ENCODE measurements at regions not wholly inside any gene's neighbourhood (a gene's known extent, or its start where the extent isn't known, plus 50 kb on each side); places are given as distances from the start of the nearest gene placed in this dataset.
"Not testable (repeated sequence)": the region's sequence is repeated elsewhere in the genome, so short reads cannot be mapped to it uniquely, and the experiment has no call there.

DNA sequence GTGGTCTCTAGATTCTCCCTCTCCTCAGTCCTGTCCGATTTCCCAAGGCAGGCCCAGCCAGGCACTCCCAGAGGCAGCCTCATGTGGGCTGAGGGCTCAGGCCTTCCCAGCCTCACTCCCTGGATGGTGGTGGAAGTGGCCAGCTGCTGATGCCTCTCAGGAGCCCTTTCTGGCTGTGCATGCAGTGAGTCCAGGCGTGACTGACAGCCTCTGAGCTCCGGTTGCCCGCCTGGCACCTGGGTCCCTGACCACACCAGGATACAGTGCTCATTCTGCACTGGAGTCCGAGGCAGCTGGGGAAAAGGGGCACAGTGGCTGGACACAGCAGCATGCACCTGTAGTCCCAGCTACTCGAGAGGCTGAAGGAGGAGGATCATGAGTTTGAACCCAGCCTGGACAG lies 132.6 kb downstream of the CUL2 start:
- no peak for DNase-seq (ENCODE audit: low spot score)
- intact Hi-C loops (cut with DNase I): loop anchor here (10.0 kb wide), 1 partner anchor 233 kb away; no protein-coding TSS in a partner anchor

DNA sequence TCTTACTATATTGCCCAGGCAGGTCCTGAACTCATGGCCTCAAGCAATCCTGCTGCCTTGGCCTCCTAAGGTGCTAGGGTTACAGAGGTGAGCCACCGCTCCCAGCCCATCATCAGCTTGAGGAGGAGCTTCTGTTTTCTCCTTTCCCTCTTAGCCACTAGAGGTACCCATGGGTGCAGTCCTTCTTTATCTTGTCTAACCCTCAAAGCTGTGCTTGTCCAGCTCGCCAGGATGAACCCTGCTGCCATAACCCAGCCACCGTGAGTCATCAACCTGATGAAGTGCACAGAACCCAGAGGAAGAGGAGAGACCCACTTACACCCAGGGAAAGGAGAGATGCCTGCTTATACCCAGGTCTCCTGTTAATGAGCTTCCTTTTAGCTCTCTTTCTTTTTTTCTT lies 133.4 kb downstream of the CUL2 start:
- DNase-seq (ENCODE audit: low spot score): no peak
- intact Hi-C loops (cut with DNase I): loop anchor here (10.0 kb wide), 1 partner anchor 232 kb away; no protein-coding TSS in a partner anchor

GRCh38 chr10:34955391-34955790 lies 134.8 kb downstream of the CUL2 start:
- intact Hi-C loops (cut with DNase I): loop anchor here (10.0 kb wide), 1 partner anchor 231 kb away; no protein-coding TSS in a partner anchor
- no peak for DNase-seq (ENCODE audit: low spot score)

GRCh38 chr10:34954142-34954541 lies 136.0 kb downstream of the CUL2 start:
- DNase-seq (ENCODE audit: low spot score): no peak
- intact Hi-C loops (cut with DNase I): loop anchor here (10.0 kb wide), 1 partner anchor 229 kb away; no protein-coding TSS in a partner anchor

- not testable (repeated sequence) for DNase-seq (ENCODE audit: low spot score)
- intact Hi-C loops (cut with DNase I): loop anchor here (10.0 kb wide), 1 partner anchor 227 kb away; no protein-coding TSS in a partner anchor
Measured at GRCh38 chr10:34951263-34951887, 136.3 kb upstream of the PARD3 start.

DNA sequence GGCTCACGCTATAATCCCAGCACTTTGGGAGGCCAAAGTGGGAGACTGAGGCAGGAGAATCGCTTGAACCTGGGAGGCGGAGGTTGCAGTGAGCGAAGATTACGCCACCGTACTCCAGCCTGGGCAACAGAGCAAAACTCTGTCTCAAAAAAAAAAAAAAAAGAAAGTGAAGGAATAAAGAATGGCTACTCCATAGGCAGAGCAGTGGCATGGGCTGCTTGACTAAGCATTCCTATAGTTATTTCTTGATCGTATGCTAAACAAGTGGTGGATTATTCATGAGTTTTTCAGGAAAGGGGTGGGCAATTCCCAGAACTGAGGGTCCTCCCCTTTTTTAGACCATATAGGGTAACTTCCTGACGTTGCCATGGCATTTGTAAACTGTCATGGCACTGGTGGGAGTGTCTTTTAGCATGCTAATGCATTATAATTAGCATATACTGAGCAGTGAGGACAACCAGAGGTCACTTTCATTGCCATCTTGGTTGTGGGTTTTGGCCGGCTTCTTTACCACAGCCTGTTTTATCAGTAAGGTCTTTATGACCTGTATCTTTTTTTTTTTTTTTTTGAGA lies 130.9 kb upstream of the PARD3 start:
- DNase-seq (ENCODE audit: low spot score); intact Hi-C loops (cut with DNase I): not testable (repeated sequence)

GRCh38 chr10:34941471-34942357 lies 126.6 kb upstream of the PARD3 start:
- peak; percentile 29 for DNase-seq (ENCODE audit: low spot score)
- intact Hi-C loops (cut with DNase I): no loop called here

DNA sequence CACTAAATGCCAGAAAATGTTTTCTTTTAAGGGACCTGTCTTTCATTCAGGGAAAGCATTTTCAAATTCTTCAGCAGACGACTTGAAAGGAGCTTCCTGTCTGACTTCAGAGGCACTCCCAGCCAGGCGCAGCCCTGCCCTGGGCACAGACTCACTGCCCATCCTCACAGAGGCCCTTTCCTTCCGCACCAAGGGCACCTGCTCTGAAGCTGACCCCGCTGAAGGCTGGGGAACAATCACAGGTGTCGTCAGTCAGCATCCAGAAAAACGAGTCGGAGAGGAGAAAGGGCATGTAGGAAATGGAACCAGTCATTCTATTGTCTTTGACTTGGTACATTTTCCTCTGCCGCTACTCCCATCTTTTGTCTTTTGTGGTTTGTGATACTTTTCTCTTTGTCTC lies 125.3 kb upstream of the PARD3 start:
- intact Hi-C loops (cut with DNase I): no loop called here
- DNase-seq (ENCODE audit: low spot score): peak; percentile 53

GRCh38 chr10:34938399-34938670 lies 123.2 kb upstream of the PARD3 start:
- no peak for DNase-seq (ENCODE audit: low spot score)
- intact Hi-C loops (cut with DNase I): no loop called here

- peak; percentile 27 for DNase-seq (ENCODE audit: low spot score)
- intact Hi-C loops (cut with DNase I): not testable (repeated sequence)
Measured at GRCh38 chr10:34937643-34938398, 122.7 kb upstream of the PARD3 start.

GRCh38 chr10:34936061-34936460 lies 121.0 kb upstream of the PARD3 start:
- peak; percentile 50 for DNase-seq (ENCODE audit: low spot score)
- intact Hi-C loops (cut with DNase I): no loop called here

GRCh38 chr10:34933676-34934075 lies 118.6 kb upstream of the PARD3 start:
- intact Hi-C loops (cut with DNase I): no loop called here
- DNase-seq (ENCODE audit: low spot score): peak; percentile 71

GRCh38 chr10:34932235-34932634 lies 117.1 kb upstream of the PARD3 start:
- intact Hi-C loops (cut with DNase I): no loop called here
- DNase-seq (ENCODE audit: low spot score): peak; percentile 29

DNA sequence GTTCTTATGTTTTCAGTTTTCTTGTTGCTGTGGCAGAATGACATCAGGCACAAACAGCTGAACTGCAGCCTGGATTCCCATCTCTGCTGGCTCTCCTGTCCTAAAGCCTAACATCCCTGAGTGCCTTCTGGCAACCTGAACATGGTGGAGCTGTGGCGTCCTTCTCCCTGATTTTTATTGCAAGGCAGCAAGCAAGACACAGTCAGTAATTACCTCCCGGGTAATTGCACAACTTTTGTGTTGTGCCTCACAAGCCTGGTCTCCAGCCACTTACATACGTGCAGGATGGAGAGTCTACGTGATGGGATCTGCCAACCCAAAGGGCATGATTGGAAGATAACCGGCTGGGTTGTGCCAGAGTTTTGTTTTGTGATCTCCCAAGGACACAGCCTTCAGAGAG lies 116.1 kb upstream of the PARD3 start:
- peak; percentile 10 for DNase-seq (ENCODE audit: low spot score)
- intact Hi-C loops (cut with DNase I): no loop called here

- intact Hi-C loops (cut with DNase I): no loop called here
- no peak for DNase-seq (ENCODE audit: low spot score)
Measured at GRCh38 chr10:34922138-34922537, 107.0 kb upstream of the PARD3 start.

DNA sequence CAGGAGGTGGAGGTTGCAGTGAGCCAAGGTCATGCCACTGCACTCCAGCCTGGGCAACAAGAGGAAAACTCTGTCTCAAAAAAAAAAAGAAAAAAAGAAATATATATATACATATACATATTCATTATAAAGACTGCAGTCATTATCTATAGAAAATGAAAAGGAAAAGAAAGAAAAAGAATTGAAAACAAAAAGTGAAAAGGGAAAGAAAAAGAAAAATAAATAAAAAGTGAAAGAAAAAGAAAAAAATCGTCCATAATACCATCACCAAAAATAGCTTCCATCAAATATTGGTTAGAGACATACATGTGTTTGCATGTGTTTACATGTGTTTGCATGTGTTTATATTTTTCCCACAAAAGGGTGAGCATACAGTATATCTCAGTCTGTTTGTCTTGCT lies 105.5 kb upstream of the PARD3 start:
- no peak for DNase-seq (ENCODE audit: low spot score)
- intact Hi-C loops (cut with DNase I): no loop called here

DNA sequence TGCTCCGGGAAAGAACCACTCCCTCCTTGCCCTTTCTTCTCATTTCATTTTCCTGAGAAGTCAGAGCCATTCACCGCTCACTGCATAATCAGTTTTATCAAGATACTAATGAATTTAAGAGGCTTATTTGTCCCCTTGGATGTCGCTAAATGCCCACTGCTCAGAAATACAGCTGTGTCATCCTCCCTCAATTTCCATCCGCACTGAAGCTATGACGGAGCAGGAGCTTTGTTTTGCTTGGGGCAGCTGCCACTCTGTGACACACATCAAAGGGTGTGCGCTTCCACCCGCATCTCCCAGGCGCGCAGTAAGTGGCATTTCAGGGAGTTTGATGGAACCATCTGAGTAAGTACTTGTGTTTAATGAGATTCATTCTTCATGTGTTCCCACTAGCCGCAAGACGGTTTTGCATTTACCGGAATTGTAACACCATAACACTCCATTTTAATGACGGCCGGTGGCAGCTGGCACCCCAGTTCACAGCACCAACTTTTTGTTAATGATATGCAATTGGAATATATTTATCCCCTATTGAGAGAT lies 103.8 kb upstream of the PARD3 start:
- no peak for DNase-seq (ENCODE audit: low spot score)
- intact Hi-C loops (cut with DNase I): no loop called here

GRCh38 chr10:34918060-34918775 lies 103.1 kb upstream of the PARD3 start:
- intact Hi-C loops (cut with DNase I): no loop called here
- DNase-seq (ENCODE audit: low spot score): peak; percentile 67

- intact Hi-C loops (cut with DNase I): no loop called here
- no peak for DNase-seq (ENCODE audit: low spot score)
Measured at GRCh38 chr10:34916314-34916713, 101.2 kb upstream of the PARD3 start.
